22Rv1 (cell line): ENCODE measurements at regions not wholly inside any gene's neighbourhood (a gene's known extent, or its start where the extent isn't known, plus 50 kb on each side); places are given as distances from the start of the nearest gene placed in this dataset.
"Not testable (repeated sequence)": the region's sequence is repeated elsewhere in the genome, so short reads cannot be mapped to it uniquely, and the experiment has no call there.

Experiments
- ZFX ChIP-seq: fragments of 450-650 bp; IDR thresholded peaks from 2 replicates; pipeline ENCODE4 v1.6.1; 2017; ENCODE audit warnings: antibody characterized with exemption, borderline replicate concordance
- TF ChIP-seq, protein P1 (sequence below): fragments of 450-650 bp; IDR thresholded peaks from 2 replicates; pipeline ENCODE4 v1.5.1; 2017; ENCODE audit warnings: mild to moderate bottlenecking

- TF ChIP-seq, protein P1, sequence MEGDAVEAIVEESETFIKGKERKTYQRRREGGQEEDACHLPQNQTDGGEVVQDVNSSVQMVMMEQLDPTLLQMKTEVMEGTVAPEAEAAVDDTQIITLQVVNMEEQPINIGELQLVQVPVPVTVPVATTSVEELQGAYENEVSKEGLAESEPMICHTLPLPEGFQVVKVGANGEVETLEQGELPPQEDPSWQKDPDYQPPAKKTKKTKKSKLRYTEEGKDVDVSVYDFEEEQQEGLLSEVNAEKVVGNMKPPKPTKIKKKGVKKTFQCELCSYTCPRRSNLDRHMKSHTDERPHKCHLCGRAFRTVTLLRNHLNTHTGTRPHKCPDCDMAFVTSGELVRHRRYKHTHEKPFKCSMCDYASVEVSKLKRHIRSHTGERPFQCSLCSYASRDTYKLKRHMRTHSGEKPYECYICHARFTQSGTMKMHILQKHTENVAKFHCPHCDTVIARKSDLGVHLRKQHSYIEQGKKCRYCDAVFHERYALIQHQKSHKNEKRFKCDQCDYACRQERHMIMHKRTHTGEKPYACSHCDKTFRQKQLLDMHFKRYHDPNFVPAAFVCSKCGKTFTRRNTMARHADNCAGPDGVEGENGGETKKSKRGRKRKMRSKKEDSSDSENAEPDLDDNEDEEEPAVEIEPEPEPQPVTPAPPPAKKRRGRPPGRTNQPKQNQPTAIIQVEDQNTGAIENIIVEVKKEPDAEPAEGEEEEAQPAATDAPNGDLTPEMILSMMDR: not testable (repeated sequence)
- TF ChIP-seq ZFX: not testable (repeated sequence)
These were observed 77.5 kb upstream of the ZNG1F start for GRCh38 chr9:41266602-41267001.
